HG02885 (cell line): ENCODE measurements at regions not wholly inside any gene's neighbourhood (a gene's known extent, or its start where the extent isn't known, plus 50 kb on each side); places are given as distances from the start of the nearest gene placed in this dataset.
"Not testable (repeated sequence)": the region's sequence is repeated elsewhere in the genome, so short reads cannot be mapped to it uniquely, and the experiment has no call there.

Experiments used
- ATAC-seq: cut with Tn5 transposase; IDR thresholded peaks from one replicate; pipeline ENCODE4 v1.9.1; 2021; ENCODE audit warnings: mild to moderate bottlenecking; ENCODE audit not compliant: unreplicated experiment, poor library complexity

DNA sequence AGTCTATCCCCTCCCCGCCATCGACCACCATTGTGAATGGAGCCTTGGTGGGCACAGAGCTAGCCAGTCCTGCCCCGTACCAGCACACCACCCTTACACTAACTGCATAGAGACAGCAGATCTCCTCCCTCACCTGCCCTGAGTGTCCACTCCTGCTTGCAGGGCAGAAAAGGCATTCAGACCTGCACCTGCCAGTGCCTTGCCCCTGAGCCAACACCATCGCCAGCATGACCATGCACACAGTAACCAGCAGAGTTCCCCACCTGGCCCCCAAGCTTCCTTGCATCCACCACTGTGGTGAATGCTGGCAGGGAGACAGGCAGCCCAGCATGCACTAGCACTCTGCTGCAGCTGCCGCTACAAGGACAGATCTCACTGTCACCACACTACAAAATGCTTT is 397.1 kb downstream of the KLHL4 start:
- no peak for ATAC-seq

- ATAC-seq = no peak
These were observed 407.0 kb downstream of the KLHL4 start for GRCh38 chrX:87924619-87925018.

DNA sequence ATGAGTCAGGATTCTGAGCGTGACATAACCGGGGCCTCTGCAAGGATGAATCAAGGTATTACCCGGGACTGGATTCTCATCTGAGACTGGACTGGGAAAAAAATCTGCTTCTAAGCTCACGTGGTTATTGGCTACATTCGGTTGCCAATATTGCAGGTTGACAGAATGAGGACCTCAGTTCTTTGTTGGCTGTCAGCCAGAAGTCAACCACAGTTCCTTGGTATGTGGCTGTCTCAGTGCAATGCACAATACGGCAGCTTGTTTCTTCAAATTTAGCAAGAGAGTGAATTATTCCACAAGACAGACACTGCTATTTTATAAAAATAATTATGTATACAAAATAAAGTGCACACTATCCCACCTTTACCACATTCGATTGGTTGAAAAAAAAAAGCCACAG is 424.2 kb downstream of the KLHL4 start:
- no peak for ATAC-seq

DNA sequence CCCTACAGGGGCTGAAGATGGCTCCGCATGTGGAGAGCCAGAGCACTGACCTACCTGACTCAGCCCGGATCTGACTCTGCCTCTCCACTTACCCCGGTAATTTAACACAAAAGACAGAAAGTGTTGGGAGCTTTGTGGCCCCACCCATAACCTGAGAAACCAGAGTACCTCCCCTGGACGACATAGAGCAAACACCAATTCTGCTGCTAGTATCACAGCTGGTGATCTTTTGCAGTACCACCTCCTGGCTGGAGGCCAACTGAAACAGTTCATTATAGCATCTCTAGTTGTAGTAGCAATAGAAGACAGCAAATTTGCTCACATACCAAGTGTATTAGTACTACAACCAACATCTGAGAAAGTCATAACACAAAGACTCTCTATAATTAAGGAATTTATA is 443.9 kb downstream of the KLHL4 start:
- ATAC-seq = no peak

- ATAC-seq = no peak
These were observed 450.5 kb downstream of the KLHL4 start for GRCh38 chrX:87968118-87968517.

DNA sequence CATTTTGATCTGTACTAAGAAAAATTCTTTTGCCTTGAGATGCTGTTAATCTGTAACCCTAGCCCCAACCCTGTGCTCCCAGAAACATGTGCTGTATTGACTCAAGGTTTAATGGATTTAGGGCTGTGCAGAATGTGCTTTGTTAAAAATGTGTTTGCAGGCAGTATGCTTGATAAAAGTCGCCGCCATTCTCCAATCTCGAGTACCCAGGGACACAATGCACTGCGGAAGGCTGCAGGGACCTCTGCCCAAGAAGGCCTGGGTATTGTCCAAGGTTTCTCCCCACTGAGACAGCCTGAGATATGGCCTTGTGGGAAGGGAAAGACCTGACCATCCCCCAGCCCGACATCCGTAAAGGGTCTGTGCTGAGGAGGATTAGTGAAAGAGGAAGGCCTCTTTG is 454.5 kb downstream of the KLHL4 start:
- not testable (repeated sequence) for ATAC-seq

DNA sequence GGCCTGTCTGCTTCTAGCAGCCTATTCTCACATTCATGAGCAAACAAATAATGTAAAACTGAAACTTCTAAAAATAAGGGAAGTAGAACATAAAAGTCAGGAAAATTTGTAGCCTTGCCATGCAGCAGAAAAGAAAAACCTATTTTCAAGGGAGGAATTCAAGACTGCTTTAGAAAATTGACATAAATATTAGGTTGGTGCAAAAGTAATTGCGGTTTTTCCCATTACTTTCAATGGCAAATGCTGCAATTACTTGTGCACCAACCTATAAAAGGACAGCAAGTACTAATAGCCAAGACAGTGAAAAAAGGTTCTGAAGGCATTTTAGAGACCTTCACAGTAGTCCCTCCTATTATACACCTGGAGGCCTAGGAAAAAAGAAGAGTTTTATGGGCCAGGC is 457.8 kb downstream of the KLHL4 start:
- ATAC-seq = no peak

GRCh38 chrX:88007873-88008272 is 490.3 kb downstream of the KLHL4 start:
- ATAC-seq = not testable (repeated sequence)

DNA sequence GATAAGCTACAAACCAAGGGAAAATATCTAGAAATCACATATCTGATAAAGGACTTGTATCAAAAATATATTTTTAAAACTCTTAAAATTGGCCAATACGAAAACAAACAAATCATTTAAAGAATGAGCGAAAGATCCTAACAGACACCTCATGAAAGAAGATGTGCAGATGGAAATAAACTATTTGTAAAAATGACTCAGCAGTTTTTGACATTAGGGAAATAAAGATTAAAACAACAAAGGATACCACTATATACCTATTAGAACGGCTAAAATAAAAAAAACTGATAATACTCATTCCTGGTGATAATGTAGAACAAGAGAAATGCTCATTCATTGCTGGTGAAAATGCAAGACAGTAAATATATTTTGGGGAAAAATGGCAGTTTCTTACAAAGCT is 506.4 kb downstream of the KLHL4 start:
- ATAC-seq = no peak

DNA sequence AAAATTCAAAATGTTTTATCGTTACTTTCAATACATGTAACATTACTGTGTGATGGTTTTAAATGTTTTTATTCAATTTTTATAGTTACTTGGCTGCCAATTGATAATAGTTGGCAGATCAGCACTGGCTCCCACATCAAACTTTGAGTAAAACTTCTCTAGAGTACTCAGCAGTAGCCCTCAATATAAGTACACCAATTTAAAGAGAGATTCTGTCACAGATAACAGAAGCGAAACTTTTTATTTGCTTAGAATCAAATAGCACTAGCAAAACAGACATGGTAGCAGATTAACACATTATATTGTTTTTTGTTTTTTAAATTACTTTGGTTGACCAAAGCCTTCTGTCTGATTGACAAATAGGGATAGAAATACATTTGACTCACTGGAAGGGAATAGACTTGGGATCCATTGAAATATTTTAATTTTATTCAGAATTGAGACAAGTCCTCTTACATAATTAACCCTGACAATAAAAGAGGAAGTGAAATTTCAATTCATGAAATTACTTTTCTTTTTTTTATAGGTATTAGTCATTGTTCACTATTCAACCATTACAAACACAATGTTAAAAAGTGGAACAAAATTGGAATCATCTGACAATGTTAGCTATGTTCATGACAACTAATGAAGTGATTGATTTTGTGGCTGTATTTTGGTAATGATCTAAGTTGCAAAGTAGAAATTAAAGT is 554.9 kb downstream of the KLHL4 start:
- ATAC-seq = no peak

- no peak for ATAC-seq
These were observed 584.4 kb downstream of the KLHL4 start for GRCh38 chrX:88101968-88102367.

- ATAC-seq = no peak
These were observed 611.3 kb upstream of the CPXCR1 start for GRCh38 chrX:88135735-88136134.

- no peak for ATAC-seq
These were observed 610.7 kb upstream of the CPXCR1 start for GRCh38 chrX:88136328-88136727.

GRCh38 chrX:88146577-88146976 is 600.4 kb upstream of the CPXCR1 start:
- ATAC-seq = no peak

- no peak for ATAC-seq
These were observed 576.5 kb upstream of the CPXCR1 start for GRCh38 chrX:88170553-88170952.

DNA sequence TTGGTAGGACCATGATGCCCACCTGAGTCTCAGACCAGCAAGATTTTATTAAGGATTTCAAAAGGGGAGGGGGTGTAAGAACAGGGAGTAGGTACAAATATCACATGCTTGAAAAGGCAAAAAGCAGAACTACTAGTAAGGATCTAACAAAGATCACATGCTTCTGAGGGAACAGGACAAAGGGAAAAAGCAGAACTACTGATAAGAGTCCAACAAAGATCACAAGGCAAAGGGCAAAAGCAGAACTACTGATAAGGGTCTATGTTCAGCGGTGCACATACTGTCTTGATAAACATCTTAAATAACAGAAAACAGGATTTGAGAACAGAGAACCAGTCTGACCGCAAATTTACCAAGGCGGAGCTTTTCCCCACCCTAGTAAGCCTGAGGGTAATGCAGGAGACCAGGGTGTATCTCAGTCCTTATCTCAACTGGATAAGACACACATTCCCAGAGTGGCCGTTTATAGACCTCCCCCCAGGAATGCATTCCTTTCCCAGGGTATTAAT is 573.0 kb upstream of the CPXCR1 start:
- not testable (repeated sequence) for ATAC-seq

- ATAC-seq = no peak
These were observed 544.9 kb upstream of the CPXCR1 start for GRCh38 chrX:88202149-88202548.

GRCh38 chrX:88244066-88244465 is 503.0 kb upstream of the CPXCR1 start:
- ATAC-seq = no peak

DNA sequence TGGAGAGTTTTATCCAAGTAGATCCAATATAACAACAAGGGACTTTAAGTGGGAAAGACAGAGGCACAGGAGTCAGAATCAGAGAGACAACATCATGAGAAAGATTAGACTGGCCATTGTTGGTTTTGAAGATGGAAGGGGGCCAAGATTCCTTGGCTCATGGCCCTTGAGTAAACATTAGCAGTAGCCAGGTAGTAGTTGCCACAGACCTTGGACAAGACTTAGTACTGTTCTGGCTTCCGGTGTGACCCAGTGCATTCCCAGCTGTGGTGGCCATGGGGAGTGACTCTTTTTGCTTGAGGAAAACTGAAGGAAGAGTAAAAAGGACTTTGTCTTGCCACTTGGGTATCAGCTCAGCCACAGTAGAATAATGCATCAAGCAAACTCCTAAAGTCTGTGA is 462.2 kb upstream of the CPXCR1 start:
- no peak for ATAC-seq

DNA sequence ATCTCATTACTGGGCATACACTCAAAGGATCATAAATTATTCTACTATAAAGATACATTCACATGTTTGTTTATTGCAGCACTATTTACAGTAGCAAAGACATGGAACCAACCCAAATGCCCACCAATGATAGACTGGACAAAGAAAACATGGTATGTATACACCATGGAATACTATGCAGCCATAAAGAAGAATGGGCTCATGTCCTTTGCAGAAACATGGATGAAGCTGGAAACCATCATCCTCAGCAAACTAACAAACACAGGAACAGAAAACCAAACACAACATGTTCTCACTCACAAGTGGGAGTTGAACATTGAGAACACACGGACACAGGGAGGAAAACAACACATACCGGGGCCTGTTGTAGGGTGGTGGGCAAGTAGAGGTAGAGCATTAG is 433.1 kb upstream of the CPXCR1 start:
- ATAC-seq = not testable (repeated sequence)

DNA sequence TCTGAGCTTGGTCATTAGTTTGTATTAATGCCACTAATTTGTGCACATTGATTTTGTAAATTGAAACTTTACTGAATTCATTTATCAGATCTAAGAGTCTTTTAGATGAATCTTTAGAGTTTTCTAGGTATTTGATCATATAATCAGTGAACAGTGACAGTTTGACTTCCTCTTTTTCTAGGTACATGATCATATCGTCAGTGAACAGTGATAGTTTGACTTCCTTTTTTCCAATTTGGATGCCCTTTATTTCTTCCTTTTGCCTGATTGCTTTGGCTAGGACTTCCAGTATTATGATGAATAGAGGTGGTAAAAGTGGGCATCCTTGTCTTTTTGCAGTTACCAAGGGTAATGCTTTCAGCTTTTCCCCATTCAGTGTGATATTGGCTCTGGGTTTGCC is 421.4 kb upstream of the CPXCR1 start:
- ATAC-seq = no peak

DNA sequence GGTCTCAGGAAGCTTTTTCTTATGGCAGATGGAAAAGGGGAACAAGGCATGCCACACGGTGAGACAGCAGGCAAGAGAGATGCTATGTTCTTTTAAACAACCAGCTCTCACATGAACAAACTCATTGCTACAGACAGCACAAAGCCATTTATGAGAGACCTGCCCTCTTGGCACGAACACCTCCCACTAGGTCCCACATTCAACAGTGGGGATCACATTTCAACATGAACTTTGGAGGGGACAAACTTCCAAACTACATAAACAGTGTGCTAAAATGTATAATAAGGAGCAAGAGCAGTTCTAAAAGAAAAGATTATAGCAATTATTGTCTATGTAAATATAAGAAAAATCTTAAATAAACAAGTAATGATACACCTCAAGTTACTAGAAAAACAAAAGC is 391.8 kb upstream of the CPXCR1 start:
- ATAC-seq = no peak
